Stimulated activated naive CD8-positive, alpha-beta T cell treated with anti-CD3 and anti-CD28 coated beads, Interleukin-15, amount 100 ng/mL, for 72 hours (primary cell): ENCODE measurements at regions not wholly inside any gene's neighbourhood (a gene's known extent, or its start where the extent isn't known, plus 50 kb on each side); places are given as distances from the start of the nearest gene placed in this dataset.
"Not testable (repeated sequence)": the region's sequence is repeated elsewhere in the genome, so short reads cannot be mapped to it uniquely, and the experiment has no call there.

Experiments
- ATAC-seq: fragments of 150-1000 bp; cut with Tn5 transposase; 2 replicates; pipeline ENCODE4 v1.10.0; 2021; ENCODE audit warnings: mild to moderate bottlenecking, moderate library complexity
- DNase-seq, 2 donors: peaks; one replicate each; pipeline ENCODE4 v3.0.0; 2021 to 2022
- H3K27ac Mint-ChIP-seq, 2 donors: one replicate each; pipeline ENCODE4 v1.8.0; 2022; ENCODE audit warnings: mild to moderate bottlenecking in 2 of 2, mixed read lengths in 2 of 2, moderate library complexity in 2 of 2
- H3K27me3 Mint-ChIP-seq: one replicate; pipeline ENCODE4 v1.8.0; 2022; ENCODE audit warnings: mixed read lengths
- H3K4me1 Mint-ChIP-seq: one replicate; pipeline ENCODE4 v1.8.0; 2022; ENCODE audit warnings: mild to moderate bottlenecking, mixed read lengths
- H3K4me3 Mint-ChIP-seq, 2 donors: one replicate each; pipeline ENCODE4 v1.8.0; 2022; ENCODE audit warnings: mild to moderate bottlenecking in 2 of 2, mixed read lengths in 2 of 2, moderate library complexity in 1 of 2
- H3K9me3 Mint-ChIP-seq, 2 donors: one replicate each; pipeline ENCODE4 v1.8.0; 2022; ENCODE audit warnings: mixed read lengths in 2 of 2

DNA sequence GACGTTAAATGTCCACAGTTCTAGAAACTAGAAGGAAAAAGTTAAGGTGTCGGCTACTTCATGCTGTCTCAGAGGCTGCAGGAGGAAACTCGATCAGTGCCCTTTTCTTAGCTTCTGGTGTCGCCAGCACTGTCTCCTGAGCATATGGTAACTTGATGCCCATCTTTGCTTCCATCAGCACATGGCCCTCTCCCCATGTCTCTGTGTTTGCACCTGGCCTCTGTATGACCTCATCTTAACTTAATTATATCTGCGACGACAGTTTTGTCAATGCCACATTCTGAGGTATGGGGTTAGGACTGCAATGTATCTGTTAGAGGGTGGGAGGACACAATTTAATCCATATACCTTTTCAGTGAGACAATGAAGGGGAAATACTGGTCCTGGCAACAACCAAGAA is 449.9 kb downstream of the POM121L12 start:
- Mint-ChIP-seq H3K4me1 (no peaks in the 10 kb centered on the region), H3K27me3 (no peaks in the 10 kb centered on the region), H3K4me3 (no peak overlapping the region), H3K9me3 (peaks cover 6 to 31% of the 10 kb centered on the region in 2 donors), H3K27ac (no peak overlapping the region)
- no peak for ATAC-seq
- no peak for DNase-seq

DNA sequence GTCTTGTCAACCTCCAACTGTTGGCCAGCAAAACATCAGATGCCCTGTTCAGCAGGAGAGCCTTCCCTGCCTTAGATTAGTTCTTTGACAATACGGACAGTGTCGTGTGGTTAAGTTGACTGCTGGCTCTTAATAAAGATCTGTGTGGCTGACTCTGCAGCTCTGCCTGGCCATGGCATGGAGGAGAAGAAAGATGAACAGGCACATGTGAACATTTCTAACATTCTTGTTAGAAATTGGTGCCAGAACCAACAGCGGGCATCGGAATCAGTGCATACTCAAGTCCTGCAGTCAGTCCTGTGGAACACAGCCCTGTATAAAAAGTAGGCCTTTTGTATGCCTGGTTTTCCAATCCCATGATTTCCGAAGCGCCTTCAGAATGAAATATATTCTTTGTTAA is 455.6 kb downstream of the POM121L12 start:
- Mint-ChIP-seq H3K27me3 (no peaks in the 10 kb centered on the region), H3K27ac (no peak overlapping the region), H3K4me3 (no peak overlapping the region), H3K9me3 (peaks cover 20 to 29% of the 10 kb centered on the region in 2 donors), H3K4me1 (no peaks in the 10 kb centered on the region)
- no peak for ATAC-seq
- no peak for DNase-seq

DNA sequence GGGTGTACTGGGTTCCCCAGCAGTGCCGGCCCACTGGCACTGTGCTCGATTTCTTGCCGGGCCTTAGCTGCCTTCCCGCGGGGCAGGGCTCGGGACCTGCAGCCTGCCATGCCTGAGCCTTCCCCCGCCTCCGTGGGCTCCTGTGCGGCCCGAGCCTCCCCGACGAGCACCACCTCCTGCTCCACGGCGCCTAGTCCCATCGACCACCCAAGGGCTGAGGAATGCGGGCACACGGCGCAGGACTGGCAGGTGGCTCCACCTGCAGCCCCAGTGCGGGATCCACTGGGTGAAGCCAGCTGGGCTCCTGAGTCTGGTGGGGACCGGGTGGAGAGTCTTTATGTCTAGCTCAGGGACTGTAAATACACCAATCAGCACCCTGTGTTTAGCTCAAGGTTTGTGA is 459.7 kb downstream of the POM121L12 start:
- not testable (repeated sequence) for DNase-seq, H3K27ac Mint-ChIP-seq, ATAC-seq, H3K4me3 Mint-ChIP-seq, H3K27me3 Mint-ChIP-seq, H3K4me1 Mint-ChIP-seq
- peaks cover 15 to 16% of the 10 kb centered on the region in 2 donors for H3K9me3 Mint-ChIP-seq

DNA sequence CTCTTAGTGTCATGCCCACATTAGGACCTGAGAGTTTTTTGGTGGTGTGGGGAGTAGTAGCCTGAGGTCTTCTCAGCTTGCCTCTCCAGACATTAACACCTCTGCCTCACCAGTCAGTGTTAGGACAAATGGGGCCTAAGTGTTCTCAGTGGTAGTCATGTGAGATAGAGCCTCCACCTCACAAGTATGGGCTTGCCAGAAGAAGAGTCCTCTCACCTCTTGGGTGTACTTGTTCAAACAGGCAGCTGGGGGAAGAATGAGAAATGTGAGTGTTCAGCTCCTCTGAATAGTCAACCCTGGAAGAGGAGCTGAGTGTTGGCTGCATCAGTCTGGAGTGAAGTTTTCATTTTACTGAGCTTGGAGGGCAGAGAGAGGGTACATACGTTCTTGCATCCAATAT is 464.6 kb downstream of the POM121L12 start:
- Mint-ChIP-seq H3K4me3 (no peak overlapping the region), H3K4me1 (no peaks in the 10 kb centered on the region), H3K27me3 (no peaks in the 10 kb centered on the region), H3K9me3 (peaks cover 0 to under 1% of the 10 kb centered on the region in 2 donors), H3K27ac (no peak overlapping the region)
- ATAC-seq (no peak), DNase-seq (no peak)

DNA sequence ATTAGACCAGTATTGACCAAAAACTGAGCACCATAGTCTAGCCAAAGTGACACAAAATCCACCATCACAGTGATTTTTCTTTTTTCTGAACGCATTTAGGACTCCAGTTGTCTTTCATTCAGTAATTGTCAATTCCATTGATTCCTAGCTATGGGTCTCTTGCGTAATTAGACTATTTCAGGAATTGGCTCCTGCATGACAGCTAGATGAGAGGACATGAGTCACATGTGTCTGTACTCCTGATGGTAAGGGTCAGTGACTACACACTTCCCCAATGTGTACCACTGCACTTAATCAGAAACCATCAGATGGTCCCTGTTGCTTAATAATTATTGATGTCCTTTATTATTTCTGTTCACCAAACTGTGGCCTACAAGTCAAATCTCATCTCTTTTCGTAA is 469.5 kb downstream of the POM121L12 start:
- peaks cover 4 to 15% of the 10 kb centered on the region in 2 donors for H3K9me3 Mint-ChIP-seq
- ATAC-seq (no peak), DNase-seq (no peak)
- H3K4me1 Mint-ChIP-seq, result no peaks in the 10 kb centered on the region
- H3K27me3 Mint-ChIP-seq, result no peaks in the 10 kb centered on the region
- H3K4me3 Mint-ChIP-seq, result no peak overlapping the region
- H3K27ac Mint-ChIP-seq, result no peak overlapping the region

DNA sequence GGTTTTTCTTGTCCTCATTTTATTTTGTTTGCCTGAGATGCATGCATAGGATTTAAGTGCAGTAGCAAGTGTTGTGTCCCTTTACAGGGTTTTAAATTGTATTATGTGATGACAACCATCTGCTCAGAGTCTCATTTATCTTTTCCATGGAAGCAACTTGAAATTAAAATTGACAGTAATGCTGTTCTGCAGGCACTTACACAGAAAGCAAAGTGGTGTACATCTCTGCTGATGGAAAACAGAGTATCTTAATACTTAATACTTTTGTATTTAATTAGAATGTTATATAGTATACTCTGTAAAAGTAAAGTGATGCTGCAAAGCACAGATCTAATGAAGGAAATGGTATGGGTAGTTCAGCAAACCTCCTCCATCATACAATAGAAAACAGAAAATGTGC is 482.9 kb downstream of the POM121L12 start:
- H3K4me1 Mint-ChIP-seq, result no peaks in the 10 kb centered on the region
- no peak overlapping the region for H3K4me3 Mint-ChIP-seq
- H3K9me3 Mint-ChIP-seq, result peaks cover 15 to 24% of the 10 kb centered on the region in 2 donors
- H3K27me3 Mint-ChIP-seq, result no peaks in the 10 kb centered on the region
- no peak overlapping the region for H3K27ac Mint-ChIP-seq
- DNase-seq (no peak), ATAC-seq (no peak)

DNA sequence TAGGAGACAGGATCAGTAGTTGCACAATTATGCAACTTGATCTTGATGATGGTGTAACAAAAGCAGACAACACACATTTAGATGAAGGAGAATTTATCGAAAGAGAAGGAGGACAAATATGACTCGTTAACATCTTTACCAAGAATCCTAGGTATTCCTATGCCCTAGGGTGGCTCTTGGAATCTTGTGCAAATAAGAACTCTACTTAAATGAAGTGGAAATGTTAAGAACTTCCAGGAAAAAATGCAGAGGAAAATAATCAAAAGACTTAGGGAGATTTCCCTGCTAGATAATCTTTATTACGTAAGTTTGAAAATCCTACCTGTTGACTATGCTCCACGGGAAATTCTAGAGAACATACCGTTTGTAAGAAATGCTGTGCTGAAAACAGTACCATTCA is 485.4 kb downstream of the POM121L12 start:
- H3K9me3 Mint-ChIP-seq, result peaks cover 12 to 24% of the 10 kb centered on the region in 2 donors
- ATAC-seq (no peak), DNase-seq (no peak)
- no peaks in the 10 kb centered on the region for H3K27me3 Mint-ChIP-seq
- no peaks in the 10 kb centered on the region for H3K4me1 Mint-ChIP-seq
- H3K4me3 Mint-ChIP-seq, result no peak overlapping the region
- no peak overlapping the region for H3K27ac Mint-ChIP-seq

DNA sequence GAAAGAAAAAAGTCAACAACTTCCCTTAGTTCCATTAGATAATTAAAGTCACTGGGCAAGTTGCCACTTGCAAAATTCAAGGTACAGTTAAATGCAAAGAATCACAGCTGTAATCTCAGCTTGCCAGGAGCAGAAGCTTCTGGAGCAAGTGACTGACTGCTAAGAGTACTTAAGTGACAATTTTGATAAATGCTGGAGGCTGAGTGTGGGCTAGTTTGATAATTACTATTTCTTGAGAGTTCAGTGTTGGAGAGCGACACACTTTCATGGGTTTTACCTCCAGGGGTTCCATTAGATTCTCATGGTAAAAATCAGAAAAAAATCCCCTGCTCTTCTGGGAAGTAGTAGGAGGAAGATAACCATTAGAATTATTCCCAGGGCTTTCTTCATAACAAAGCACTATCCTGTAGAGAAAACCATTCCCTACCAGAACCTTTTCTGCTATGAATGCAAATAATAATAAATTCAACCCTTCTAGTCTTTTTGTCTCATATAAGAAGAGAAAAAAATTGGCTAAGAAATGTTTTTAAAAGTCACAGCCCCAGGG is 486.3 kb downstream of the POM121L12 start:
- Mint-ChIP-seq H3K4me3 (no peak overlapping the region), H3K27ac (no peak overlapping the region), H3K27me3 (no peaks in the 10 kb centered on the region), H3K9me3 (peaks cover 12 to 30% of the 10 kb centered on the region in 2 donors), H3K4me1 (no peaks in the 10 kb centered on the region)
- no peak for DNase-seq
- ATAC-seq, result no peak

DNA sequence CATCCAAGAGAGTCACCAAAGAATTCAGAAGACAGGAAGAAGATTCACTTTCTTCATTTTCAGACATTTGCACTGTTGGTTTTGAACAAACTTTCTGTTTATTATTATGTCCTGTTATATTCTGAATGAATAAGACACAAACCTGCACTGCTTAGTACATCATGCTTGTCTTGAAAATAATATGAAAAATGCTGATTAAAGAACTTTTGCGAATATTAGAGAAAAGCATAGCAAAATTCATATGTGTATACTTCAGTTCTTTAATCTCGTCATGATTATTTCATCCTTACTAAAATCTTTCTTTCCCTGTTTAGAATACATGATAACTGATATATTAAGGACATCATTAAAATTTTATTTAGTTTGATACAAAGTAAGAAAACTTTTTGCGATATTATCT is 504.1 kb downstream of the POM121L12 start:
- ATAC-seq (no peak), DNase-seq (no peak)
- peaks cover 14 to 27% of the 10 kb centered on the region in 2 donors for H3K9me3 Mint-ChIP-seq
- no peaks in the 10 kb centered on the region for H3K27me3 Mint-ChIP-seq
- no peak overlapping the region for H3K27ac Mint-ChIP-seq
- no peak overlapping the region for H3K4me3 Mint-ChIP-seq
- no peaks in the 10 kb centered on the region for H3K4me1 Mint-ChIP-seq

DNA sequence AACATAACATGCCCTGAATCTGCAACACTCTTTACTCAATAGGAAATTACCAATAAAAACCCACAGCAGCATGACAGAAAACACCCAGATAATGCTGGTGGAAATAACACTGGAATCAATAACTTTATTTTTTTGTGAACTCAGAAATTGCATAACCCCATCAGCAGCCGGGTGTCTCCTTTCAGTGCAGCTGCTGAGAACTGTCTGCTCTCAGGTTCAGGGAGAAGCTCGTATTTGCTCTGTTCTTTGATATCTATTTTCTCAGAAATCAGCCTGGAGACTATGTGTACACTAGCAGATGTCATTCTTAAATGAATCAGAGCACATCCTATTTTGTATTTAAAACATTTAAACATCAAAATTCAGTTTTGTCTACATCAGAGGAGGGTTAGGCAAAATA is 506.0 kb downstream of the POM121L12 start:
- Mint-ChIP-seq H3K27ac (no peak overlapping the region), H3K27me3 (no peaks in the 10 kb centered on the region), H3K4me3 (no peak overlapping the region), H3K9me3 (peaks cover 14 to 22% of the 10 kb centered on the region in 2 donors), H3K4me1 (no peaks in the 10 kb centered on the region)
- ATAC-seq (no peak), DNase-seq (no peak)

DNA sequence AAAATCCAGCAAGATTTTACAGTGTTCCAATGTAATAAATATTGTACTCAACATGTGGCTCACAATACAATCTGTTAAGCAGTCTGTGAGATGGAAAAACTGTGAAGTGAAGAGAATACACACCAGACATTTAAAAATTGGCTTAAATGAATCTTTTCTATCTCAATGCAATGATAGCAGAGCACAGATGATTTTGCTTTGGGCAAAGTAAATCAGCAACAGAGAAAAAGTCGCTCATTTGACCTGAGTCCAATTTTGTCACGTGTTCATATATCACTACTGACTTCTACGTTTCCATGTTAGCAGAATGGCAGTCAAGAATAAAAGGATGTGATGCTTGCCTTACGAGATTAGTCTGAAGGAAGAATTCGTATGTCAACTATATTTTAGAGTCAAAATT is 506.7 kb downstream of the POM121L12 start:
- Mint-ChIP-seq H3K9me3 (peaks cover 14 to 22% of the 10 kb centered on the region in 2 donors), H3K27me3 (no peaks in the 10 kb centered on the region), H3K4me3 (no peak overlapping the region), H3K4me1 (no peaks in the 10 kb centered on the region), H3K27ac (peak overlapping the region in 1 of 2 donors; percentile 3)
- DNase-seq (no peak), ATAC-seq (no peak)
